Fibroblast of lung (primary cell): ENCODE measurements at regions not wholly inside any gene's neighbourhood (a gene's known extent, or its start where the extent isn't known, plus 50 kb on each side); places are given as distances from the start of the nearest gene placed in this dataset.

Experiments used
- DNase-seq, 2 donors: peaks; one replicate each; pipeline versions ENCODE4 v3.0.0 to v3.0.0-alpha.2; 2010; ENCODE audit warnings: low read depth in 2 of 2
- H2AFZ ChIP-seq: 2 replicates; pipeline ENCODE4 v1.5.1; 2012; ENCODE audit warnings: low read length, control low read depth, inconsistent platforms
- H3K27ac ChIP-seq: 2 replicates; pipeline ENCODE4 v1.5.1; 2011; ENCODE audit warnings: low read length, control low read depth; ENCODE audit not compliant: insufficient read depth
- H3K27me3 ChIP-seq: 2 replicates; pipeline ENCODE4 v1.5.1; 2011; ENCODE audit warnings: mild to moderate bottlenecking, low read length; ENCODE audit not compliant: control insufficient read depth, insufficient read depth
- H3K36me3 ChIP-seq: 2 replicates; pipeline ENCODE4 v1.5.1; 2011; ENCODE audit warnings: low read length; ENCODE audit not compliant: control insufficient read depth, insufficient read depth
- H3K4me1 ChIP-seq: 2 replicates; pipeline ENCODE4 v1.5.1; 2011; ENCODE audit warnings: low read length; ENCODE audit not compliant: control insufficient read depth, insufficient read depth; ENCODE audit errors: extremely low read depth
- H3K4me2 ChIP-seq: 2 replicates; pipeline ENCODE4 v1.5.1; 2011; ENCODE audit warnings: low read length, control low read depth; ENCODE audit not compliant: insufficient read depth; ENCODE audit errors: extremely low read depth
- H3K4me3 ChIP-seq, 4 experiments: fragments of 200-600 bp in 1 of 4; sonication (generic) in 1 of 4; replicated peaks in 1 of 4; 2 replicates each; pipeline ENCODE4 v1.5.1; 2011 to 2016; ENCODE audit warnings: low read length in 4 of 4, low read depth in 3 of 4, mild to moderate bottlenecking in 3 of 4, control low read depth in 2 of 4, inconsistent platforms in 1 of 4, mixed read lengths in 1 of 4; ENCODE audit not compliant: insufficient read depth in 1 of 4; ENCODE audit errors: control extremely low read depth in 1 of 4
- H3K79me2 ChIP-seq: 2 replicates; pipeline ENCODE4 v1.5.1; 2012; ENCODE audit warnings: mild to moderate bottlenecking, low read length, inconsistent platforms; ENCODE audit not compliant: control insufficient read depth, insufficient read depth
- H3K9ac ChIP-seq: 2 replicates; pipeline ENCODE4 v1.5.1; 2011; ENCODE audit warnings: mild to moderate bottlenecking, low read length, control low read depth; ENCODE audit not compliant: insufficient read depth
- H3K9me3 ChIP-seq: 2 replicates; pipeline ENCODE4 v1.5.1; 2012; ENCODE audit warnings: low read depth, low read length; ENCODE audit not compliant: control insufficient read depth, insufficient read depth
- H4K20me1 ChIP-seq: 2 replicates; pipeline ENCODE4 v1.5.1; 2011; ENCODE audit warnings: low read length; ENCODE audit not compliant: control insufficient read depth, insufficient read depth; ENCODE audit errors: extremely low read depth
- CTCF ChIP-seq, 2 donors: IDR thresholded peaks in 1 of 2; conservative IDR thresholded peaks in 1 of 2; 1 replicate in 1 of 2; 2 replicates in 1 of 2; pipeline ENCODE4 v1.5.1; 2011 to 2012; ENCODE audit warnings: low read length in 2 of 2, control low read depth in 1 of 2, inconsistent platforms in 1 of 2, low read depth in 1 of 2, mild to moderate bottlenecking in 1 of 2
- EZH2 ChIP-seq: IDR thresholded peaks from 2 replicates; pipeline ENCODE4 v1.5.1; 2012; ENCODE audit warnings: low read length, control low read depth, mild to moderate bottlenecking; ENCODE audit errors: missing control alignments

DNA sequence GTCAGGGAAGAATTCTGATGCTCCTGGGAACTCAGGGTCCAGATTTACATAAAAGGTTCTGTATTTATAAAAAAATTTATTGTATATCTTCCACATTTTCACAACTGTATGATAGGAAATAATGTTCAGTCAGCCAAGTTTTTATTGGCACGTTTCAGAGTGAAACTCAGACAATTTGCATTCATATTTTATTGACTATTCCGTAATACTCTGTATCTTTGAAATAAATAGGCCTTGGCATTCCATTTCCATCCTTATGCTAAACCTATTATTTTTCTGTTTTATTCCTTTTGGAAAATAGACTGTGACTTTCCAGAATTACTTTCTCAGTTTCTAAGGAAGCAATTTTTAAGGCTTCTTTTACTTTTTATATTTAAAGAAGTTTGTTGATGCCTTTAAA is 329.0 kb downstream of the OLFM3 start:
- no peaks in the 10 kb centered on the region for H3K27me3 ChIP-seq
- H2AFZ ChIP-seq: no peak overlapping the region
- H3K36me3 ChIP-seq: no peaks in the 10 kb centered on the region
- no peaks in the 10 kb centered on the region for H3K4me1 ChIP-seq
- no peaks in the 10 kb centered on the region for H3K9me3 ChIP-seq
- no peak for DNase-seq
- no peak overlapping the region for H3K9ac ChIP-seq
- no peak overlapping the region for H3K4me3 ChIP-seq
- no peaks in the 10 kb centered on the region for H4K20me1 ChIP-seq
- no peaks in the 10 kb centered on the region for H3K79me2 ChIP-seq
- H3K27ac ChIP-seq: no peak overlapping the region
- TF ChIP-seq CTCF (conservative IDR thresholded peaks at IDR 0.05 in 1 of 2, IDR thresholded peaks at IDR 0.05 in 1 of 2; ENCODE audit: low read depth in 1 of 2, low read length in 2 of 2) (no peak), EZH2 (no peak)
- no peak overlapping the region for H3K4me2 ChIP-seq

DNA sequence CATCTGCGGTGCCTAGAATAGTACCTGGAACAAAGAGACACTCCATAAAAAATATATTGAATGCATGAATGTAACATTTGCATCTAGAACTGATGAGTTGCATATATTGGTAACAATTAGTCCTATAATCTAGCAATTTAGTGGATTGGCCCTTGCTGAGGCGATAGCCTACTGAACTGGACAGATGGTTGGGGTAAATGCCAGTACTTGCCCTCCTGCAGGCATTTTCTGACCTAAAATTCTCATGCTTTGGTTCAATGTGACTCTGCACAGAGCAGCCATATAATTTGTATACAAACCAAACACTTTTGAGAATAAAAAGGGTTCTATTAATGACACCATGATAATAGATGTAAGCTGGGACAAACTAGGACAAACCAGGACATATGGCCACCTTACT is 313.6 kb downstream of the OLFM3 start:
- Histone ChIP-seq H3K9me3 (no peaks in the 10 kb centered on the region), H3K9ac (no peak overlapping the region), H3K27me3 (no peaks in the 10 kb centered on the region), H3K4me3 (no peak overlapping the region), H3K36me3 (no peaks in the 10 kb centered on the region), H2AFZ (no peak overlapping the region), H3K4me2 (no peak overlapping the region), H4K20me1 (no peaks in the 10 kb centered on the region), H3K79me2 (no peaks in the 10 kb centered on the region), H3K4me1 (no peaks in the 10 kb centered on the region), H3K27ac (no peak overlapping the region)
- TF ChIP-seq EZH2: no peak
- TF ChIP-seq CTCF (conservative IDR thresholded peaks at IDR 0.05 in 1 of 2, IDR thresholded peaks at IDR 0.05 in 1 of 2; ENCODE audit: low read depth in 1 of 2, low read length in 2 of 2): no peak
- DNase-seq: no peak

- TF ChIP-seq CTCF (conservative IDR thresholded peaks at IDR 0.05 in 1 of 2, IDR thresholded peaks at IDR 0.05 in 1 of 2; ENCODE audit: low read depth in 1 of 2, low read length in 2 of 2) (no peak), EZH2 (no peak)
- no peaks in the 10 kb centered on the region for H3K9me3 ChIP-seq
- H3K4me1 ChIP-seq: no peaks in the 10 kb centered on the region
- no peak for DNase-seq
- H3K36me3 ChIP-seq: no peaks in the 10 kb centered on the region
- no peak overlapping the region for H3K4me3 ChIP-seq
- H3K79me2 ChIP-seq: no peaks in the 10 kb centered on the region
- H3K27me3 ChIP-seq: no peaks in the 10 kb centered on the region
- no peaks in the 10 kb centered on the region for H4K20me1 ChIP-seq
- H3K9ac ChIP-seq: no peak overlapping the region
- no peak overlapping the region for H2AFZ ChIP-seq
- H3K27ac ChIP-seq: no peak overlapping the region
- H3K4me2 ChIP-seq: no peak overlapping the region
Measured at GRCh38 chr1:101683561-101683960, 313.2 kb downstream of the OLFM3 start.
